H9 (cell line): ENCODE measurements at regions not wholly inside any gene's neighbourhood (a gene's known extent, or its start where the extent isn't known, plus 50 kb on each side); places are given as distances from the start of the nearest gene placed in this dataset.

ENCODE experiments used
- DNase-seq: peaks from one replicate; pipeline ENCODE4 v3.0.0-alpha.2; 2017
- H2AFZ ChIP-seq: one replicate; pipeline ENCODE4 v1.6.1; 2013; ENCODE audit warnings: mild to moderate bottlenecking, low read length, control low read depth, moderate library complexity
- H2AK5ac ChIP-seq: 2 replicates; pipeline ENCODE4 v1.6.1; 2013; ENCODE audit warnings: low read length, control low read depth, mixed read lengths; ENCODE audit not compliant: insufficient read length
- H2BK120ac ChIP-seq: one replicate; pipeline ENCODE4 v1.6.1; 2013; ENCODE audit warnings: low read depth, mild to moderate bottlenecking, low read length, control low read depth, inconsistent platforms; ENCODE audit not compliant: poor library complexity, severe bottlenecking
- H2BK12ac ChIP-seq: 2 replicates; pipeline ENCODE4 v1.6.1; 2013; ENCODE audit warnings: low read length, control low read depth, mixed read lengths, low read depth; ENCODE audit not compliant: insufficient read length
- H2BK15ac ChIP-seq: 2 replicates; pipeline ENCODE4 v1.6.1; 2013; ENCODE audit warnings: low read depth, low read length, control low read depth
- H2BK20ac ChIP-seq: one replicate; pipeline ENCODE4 v1.6.1; 2013; ENCODE audit warnings: low read depth, mild to moderate bottlenecking, low read length, control low read depth, inconsistent platforms; ENCODE audit not compliant: poor library complexity, severe bottlenecking
- H2BK5ac ChIP-seq: 2 replicates; pipeline ENCODE4 v1.6.1; 2013; ENCODE audit warnings: low read length, control low read depth, mixed read lengths; ENCODE audit not compliant: insufficient read length
- H3K14ac ChIP-seq: 2 replicates; pipeline ENCODE4 v1.6.1; 2013; ENCODE audit warnings: low read length, control low read depth; ENCODE audit not compliant: insufficient read depth
- H3K18ac ChIP-seq: 2 replicates; pipeline ENCODE4 v1.6.1; 2013; ENCODE audit warnings: low read depth, mild to moderate bottlenecking, mixed read lengths, low read length, control low read depth; ENCODE audit not compliant: insufficient read length
- H3K23ac ChIP-seq: 2 replicates; pipeline ENCODE4 v1.6.1; 2013; ENCODE audit warnings: low read length, control low read depth, mixed read lengths, low read depth; ENCODE audit not compliant: insufficient read length
- H3K23me2 ChIP-seq: 2 replicates; pipeline ENCODE4 v1.6.1; 2013; ENCODE audit warnings: low read depth, mild to moderate bottlenecking, mixed read lengths, low read length, control low read depth; ENCODE audit not compliant: insufficient read length, poor library complexity, severe bottlenecking
- H3K27ac ChIP-seq: 2 replicates; pipeline ENCODE4 v1.5.1; 2013; ENCODE audit warnings: low read length, control low read depth, mixed read lengths, low read depth; ENCODE audit not compliant: insufficient read length
- H3K27me3 ChIP-seq: 2 replicates; pipeline ENCODE4 v1.6.1; 2013; ENCODE audit warnings: low read length, control low read depth, inconsistent platforms; ENCODE audit not compliant: insufficient read depth
- H3K4ac ChIP-seq: 2 replicates; pipeline ENCODE4 v1.6.1; 2013; ENCODE audit warnings: low read depth, mild to moderate bottlenecking, control low read depth, inconsistent platforms, low read length, moderate library complexity
- H3K4me1 ChIP-seq: 2 replicates; pipeline ENCODE4 v1.6.1; 2013; ENCODE audit warnings: low read length, control low read depth, inconsistent platforms; ENCODE audit not compliant: insufficient read depth
- H3K4me2 ChIP-seq: 2 replicates; pipeline ENCODE4 v1.6.1; 2013; ENCODE audit warnings: low read length, control low read depth, mixed read lengths; ENCODE audit not compliant: insufficient read length, insufficient read depth
- H3K56ac ChIP-seq: 2 replicates; pipeline ENCODE4 v1.6.1; 2013; ENCODE audit warnings: low read depth, mild to moderate bottlenecking, mixed read lengths, low read length, control low read depth; ENCODE audit not compliant: insufficient read length
- H3K79me1 ChIP-seq: 2 replicates; pipeline ENCODE4 v1.6.1; 2013; ENCODE audit warnings: low read depth, mild to moderate bottlenecking, moderate library complexity, low read length, control low read depth, inconsistent platforms; ENCODE audit not compliant: insufficient read depth, poor library complexity, severe bottlenecking
- H3K79me2 ChIP-seq: 2 replicates; pipeline ENCODE4 v1.6.1; 2013; ENCODE audit warnings: low read length, control low read depth, inconsistent platforms; ENCODE audit not compliant: insufficient read depth
- H3K9ac ChIP-seq: 2 replicates; pipeline ENCODE4 v1.6.1; 2013; ENCODE audit warnings: low read length, control low read depth, mixed read lengths; ENCODE audit not compliant: insufficient read length; ENCODE audit errors: extremely low read depth
- H3K9me3 ChIP-seq: one replicate; pipeline ENCODE4 v1.6.1; 2013; ENCODE audit warnings: low read depth, low read length, inconsistent platforms; ENCODE audit not compliant: control insufficient read depth
- H3T11ph ChIP-seq: one replicate; pipeline ENCODE4 v1.6.1; 2013; ENCODE audit warnings: mild to moderate bottlenecking, low read length, control low read depth, inconsistent platforms
- H4K20me1 ChIP-seq: one replicate; pipeline ENCODE4 v1.6.1; 2013; ENCODE audit not compliant: control insufficient read depth, insufficient read length, insufficient read depth
- H4K5ac ChIP-seq: 2 replicates; pipeline ENCODE4 v1.6.1; 2013; ENCODE audit warnings: low read depth, mild to moderate bottlenecking, mixed read lengths, low read length, control low read depth; ENCODE audit not compliant: insufficient read length
- H4K8ac ChIP-seq: replicated peaks from 2 replicates; pipeline ENCODE4 v1.6.1; 2013; ENCODE audit warnings: low read length, control low read depth, mixed read lengths, low read depth; ENCODE audit not compliant: insufficient read length
- H4K91ac ChIP-seq: 2 replicates; pipeline ENCODE4 v1.6.1; 2013; ENCODE audit warnings: low read depth, mild to moderate bottlenecking, moderate library complexity, mixed read lengths, low read length, control low read depth; ENCODE audit not compliant: insufficient read length
- H3K27ac Mint-ChIP-seq, 3 experiments: 2 replicates in 2 of 3; 3 replicates in 1 of 3; pipeline ENCODE4 v1.8.0; 2020 to 2021; ENCODE audit warnings: mixed read lengths in 3 of 3, mild to moderate bottlenecking in 1 of 3, moderate library complexity in 1 of 3
- H3K27me3 Mint-ChIP-seq: 2 replicates; pipeline ENCODE4 v1.8.0; 2021; ENCODE audit warnings: low read depth, mild to moderate bottlenecking, moderate library complexity, mixed read lengths
- H3K36me3 Mint-ChIP-seq, 3 experiments: 2 replicates in 2 of 3; 3 replicates in 1 of 3; pipeline ENCODE4 v1.8.0; 2020 to 2021; ENCODE audit warnings: low read depth in 3 of 3, mixed read lengths in 3 of 3; ENCODE audit not compliant: insufficient read depth in 1 of 3
- H3K4me1 Mint-ChIP-seq, 2 experiments: 2 replicates each; pipeline ENCODE4 v1.8.0; 2020; ENCODE audit warnings: mixed read lengths in 2 of 2
- H3K4me3 Mint-ChIP-seq, 2 experiments: 2 replicates in 1 of 2; 3 replicates in 1 of 2; pipeline ENCODE4 v1.8.0; 2020 to 2021; ENCODE audit warnings: mild to moderate bottlenecking in 2 of 2, mixed read lengths in 2 of 2, moderate library complexity in 1 of 2
- H3K9me3 Mint-ChIP-seq, 2 experiments: 2 replicates in 1 of 2; 3 replicates in 1 of 2; pipeline ENCODE4 v1.8.0; 2020; ENCODE audit warnings: mild to moderate bottlenecking in 2 of 2, mixed read lengths in 2 of 2, moderate library complexity in 1 of 2
- CTCF ChIP-seq: fragments of 200-600 bp; sonication (generic); conservative IDR thresholded peaks from 3 replicates; pipeline ENCODE4 v1.8.0; 2021; ENCODE audit warnings: antibody characterized with exemption, mild to moderate bottlenecking
- WGBS: extraction: QIAGEN DNeasy Blood & Tissue Kit; methylation state at CpG from one replicate; pipeline ENCODE4 v1.1.7; 2013; ENCODE audit warnings: missing lambda C conversion rate, low lambda C conversion rate, mixed read lengths; ENCODE audit not compliant: insufficient read length; ENCODE audit errors: extremely low coverage; 5-methylcytosine and 5-hydroxymethylcytosine counted together

- no peak overlapping the region for H3K9ac ChIP-seq
- Mint-ChIP-seq H3K4me1 (no peaks in the 10 kb centered on the region), H3K27me3 (no peaks in the 10 kb centered on the region), H3K9me3 (peaks cover 14 to 15% of the 10 kb centered on the region in 2 experiments; a peak in 4 of 5 replicates), H3K36me3 (peaks cover 0 to 16% (median 5%) of the 10 kb centered on the region in 3 experiments; a peak in 4 of 7 replicates), H3K4me3 (no peak overlapping the region), H3K27ac (no peak overlapping the region)
- no peaks in the 10 kb centered on the region for H4K20me1 ChIP-seq
- no peak overlapping the region for H2AFZ ChIP-seq
- H3K79me1 ChIP-seq, result no peaks in the 10 kb centered on the region
- H3K14ac ChIP-seq, result no peak overlapping the region
- no peaks in the 10 kb centered on the region for H3K4me1 ChIP-seq
- H2BK20ac ChIP-seq, result no peak overlapping the region
- no peak overlapping the region for H4K91ac ChIP-seq
- no peaks in the 10 kb centered on the region for H3K23me2 ChIP-seq
- no peaks in the 10 kb centered on the region for H3K9me3 ChIP-seq
- no peak overlapping the region for H3K23ac ChIP-seq
- no peak overlapping the region for H2BK120ac ChIP-seq
- no peak overlapping the region for H3K4me2 ChIP-seq
- H4K8ac ChIP-seq, result no peak overlapping the region
- TF ChIP-seq CTCF, result no peak
- no peak overlapping the region for H2BK15ac ChIP-seq
- H4K5ac ChIP-seq, result no peak overlapping the region
- H2BK12ac ChIP-seq, result no peak overlapping the region
- no peak overlapping the region for H3K27ac ChIP-seq
- no peak overlapping the region for H3T11ph ChIP-seq
- no peak overlapping the region for H2BK5ac ChIP-seq
- H3K4ac ChIP-seq, result no peak overlapping the region
- WGBS, result no CpG with 5 or more reads among the region's 2 CpGs
- H3K27me3 ChIP-seq, result no peaks in the 10 kb centered on the region
- no peak for DNase-seq
- no peaks in the 10 kb centered on the region for H3K79me2 ChIP-seq
- H3K18ac ChIP-seq, result no peak overlapping the region
- no peak overlapping the region for H2AK5ac ChIP-seq
- H3K56ac ChIP-seq, result no peak overlapping the region
Measured at GRCh38 chr20:11702721-11703518, 214.8 kb upstream of the BTBD3 start.
